HCT116 (cell line): ENCODE measurements at regions not wholly inside any gene's neighbourhood (a gene's known extent, or its start where the extent isn't known, plus 50 kb on each side); places are given as distances from the start of the nearest gene placed in this dataset.

Source experiments
- ATAC-seq: fragments of 200-7000 bp; cut with Tn5 transposase; 2 replicates; pipeline ENCODE4 v1.9.1; 2020; ENCODE audit warnings: mild to moderate bottlenecking, moderate library complexity
- BruUV-seq: library from RNA; stranded (reverse); fragments of 400-500 nt; replicated peaks from 2 replicates; lab custom pipeline; 2021; lab: Mats Ljungman, UMichigan
- CTCF ChIA-PET: fragments of 300-600 bp; sonication (Branson Sonifier 250); formaldehyde crosslinking; loops from one replicate; lab custom pipeline; 2021; ENCODE audit warnings: antibody characterized with exemption; lab: Charles Lee
- POLR2A ChIA-PET: fragments of 300-600, 350-600 bp; sonication (Branson Sonifier 250); formaldehyde crosslinking; loops from one replicate; lab custom pipeline; 2021; ENCODE audit warnings: antibody characterized with exemption; lab: Charles Lee
- RAD21 ChIA-PET, 2 experiments: fragments of 300-600 bp; sonication (Branson Sonifier 250); formaldehyde crosslinking; loops; one replicate each; lab custom pipeline; 2023; ENCODE audit warnings: low total read pairs in 2 of 2; ENCODE audit not compliant: uncharacterized antibody in 2 of 2, unreplicated experiment in 2 of 2, low non-redundant PET in 1 of 2; lab: Charles Lee
- DNase-seq: peaks from one replicate; pipeline ENCODE4 v3.0.0-alpha.2; 2010; ENCODE audit warnings: low read depth, low spot score
- H2AFZ ChIP-seq: fragments of 200-600 bp; shearing (Covaris generic), sonication (generic); 2 replicates; pipeline ENCODE4 v1.6.1; 2017; ENCODE audit warnings: low read depth, mixed run types, mixed read lengths, antibody characterized with exemption, low read length; ENCODE audit not compliant: poor library complexity, severe bottlenecking
- H3K27ac ChIP-seq: 2 replicates; pipeline ENCODE4 v1.5.1; 2012; ENCODE audit warnings: low read depth, low read length
- H3K27me3 ChIP-seq: fragments of 200-600 bp; sonication (generic); 2 replicates; pipeline ENCODE4 v1.6.1; 2016; ENCODE audit warnings: mixed run types, low read length, mixed read lengths; ENCODE audit not compliant: insufficient read depth
- H3K36me3 ChIP-seq, 2 experiments: fragments of 200-500 bp in 1 of 2; fragments of 200-600 bp in 1 of 2; sonication (Bioruptor generic) in 1 of 2; sonication (generic) in 1 of 2; 2 replicates each; pipeline versions ENCODE4 v1.5.1 to v1.6.1; 2014 to 2016; ENCODE audit warnings: low read length in 2 of 2, inconsistent platforms in 1 of 2, mixed read lengths in 1 of 2, mixed run types in 1 of 2; ENCODE audit not compliant: insufficient read depth in 2 of 2, control insufficient read depth in 1 of 2
- H3K4me1 ChIP-seq, 2 experiments: fragments of 200-600 bp in 1 of 2; sonication (generic) in 1 of 2; 2 replicates each; pipeline versions ENCODE4 v1.5.1 to v1.6.1; 2012 to 2017; ENCODE audit warnings: low read length in 2 of 2, inconsistent platforms in 1 of 2, mild to moderate bottlenecking in 1 of 2, mixed read lengths in 1 of 2, mixed run types in 1 of 2, moderate library complexity in 1 of 2; ENCODE audit not compliant: insufficient read depth in 2 of 2, control insufficient read depth in 1 of 2
- H3K4me2 ChIP-seq: fragments of 200-600 bp; sonication (generic); 2 replicates; pipeline ENCODE4 v1.6.1; 2017; ENCODE audit warnings: mixed run types, low read length, mixed read lengths
- H3K4me3 ChIP-seq, 2 experiments: fragments of 200-600 bp in 1 of 2; sonication (generic) in 1 of 2; replicated peaks in 1 of 2; 2 replicates each; pipeline ENCODE4 v1.5.1; 2011 to 2016; ENCODE audit warnings: low read length in 2 of 2, control low read depth in 1 of 2, low read depth in 1 of 2, mild to moderate bottlenecking in 1 of 2, mixed read lengths in 1 of 2, mixed run types in 1 of 2
- H3K79me2 ChIP-seq: fragments of 200-600 bp; sonication (generic); 2 replicates; pipeline ENCODE4 v1.6.1; 2017; ENCODE audit warnings: mild to moderate bottlenecking, mixed run types, low read length, moderate library complexity, mixed read lengths; ENCODE audit not compliant: insufficient read depth
- H3K9ac ChIP-seq: fragments of 200-600 bp; sonication (generic); 2 replicates; pipeline ENCODE4 v1.6.1; 2016; ENCODE audit warnings: low read length, mixed read lengths
- H3K9me2 ChIP-seq: fragments of 200-600 bp; sonication (generic), shearing (Covaris generic); 2 replicates; pipeline ENCODE4 v1.6.1; 2017; ENCODE audit warnings: mixed run types, mild to moderate bottlenecking, moderate library complexity; ENCODE audit not compliant: insufficient read depth
- H3K9me3 ChIP-seq, 2 experiments: fragments of 200-500 bp in 1 of 2; fragments of 200-600 bp in 1 of 2; sonication (Bioruptor generic) in 1 of 2; sonication (generic) in 1 of 2; 2 replicates each; pipeline ENCODE4 v1.6.1; 2014 to 2017; ENCODE audit warnings: low read length in 2 of 2, mixed read lengths in 2 of 2, inconsistent platforms in 1 of 2, low read depth in 1 of 2, mild to moderate bottlenecking in 1 of 2, mixed run types in 1 of 2, moderate library complexity in 1 of 2; ENCODE audit not compliant: control insufficient read depth in 1 of 2, insufficient read depth in 1 of 2
- H4K20me1 ChIP-seq: fragments of 200-600 bp; sonication (generic), shearing (Covaris generic); 2 replicates; pipeline ENCODE4 v1.6.1; 2017; ENCODE audit warnings: mixed run types, mild to moderate bottlenecking, moderate library complexity; ENCODE audit not compliant: insufficient read depth
- EGR1 ChIP-seq: IDR thresholded peaks from 2 replicates; pipeline ENCODE4 v1.6.1; 2012; ENCODE audit warnings: low read depth
- FOSL1 ChIP-seq: IDR thresholded peaks from 2 replicates; pipeline ENCODE4 v1.6.1; 2012; ENCODE audit warnings: low read depth
- SRF ChIP-seq: IDR thresholded peaks from 2 replicates; pipeline ENCODE4 v1.6.1; 2012; ENCODE audit warnings: low read depth
- intact Hi-C: fragments of 100-400 bp; cut with micrococcal nuclease; formaldehyde crosslinking; loops from 2 replicates; pipeline ENCODE4 v1.10.0; 2022

GRCh38 chr7:109125001-109125400 is 555.3 kb downstream of the DNAJB9 start:
- H3K9me3 ChIP-seq: no peaks in the 10 kb centered on the region
- no peaks in the 10 kb centered on the region for H3K9me2 ChIP-seq
- TF ChIP-seq SRF: no peak
- TF ChIP-seq, all 23 proteins: peak for 0
- intact Hi-C loops: no loop called here
- ChIA-PET CTCF (no interaction called here), POLR2A (no interaction called here), RAD21 (no interaction called here)
- H3K4me1 ChIP-seq: peaks cover 0 to 5% of the 10 kb centered on the region in 2 experiments; a peak in 1 of 4 replicates
- no peak overlapping the region for H3K4me2 ChIP-seq
- no peak overlapping the region for H2AFZ ChIP-seq
- H4K20me1 ChIP-seq: no peaks in the 10 kb centered on the region
- DNase-seq (no peak), ATAC-seq (no peak)
- BruUV-seq: no TSS peak
- H3K27ac ChIP-seq: no peak overlapping the region
- H3K4me3 ChIP-seq: no peak overlapping the region
- H3K9ac ChIP-seq: no peak overlapping the region
- no peaks in the 10 kb centered on the region for H3K79me2 ChIP-seq
- H3K36me3 ChIP-seq: no peaks in the 10 kb centered on the region
- H3K27me3 ChIP-seq: no peaks in the 10 kb centered on the region

- Histone ChIP-seq H4K20me1 (no peaks in the 10 kb centered on the region), H2AFZ (no peak overlapping the region), H3K27ac (no peak overlapping the region), H3K9me3 (no peaks in the 10 kb centered on the region), H3K9me2 (no peaks in the 10 kb centered on the region), H3K36me3 (no peaks in the 10 kb centered on the region), H3K4me1 (peaks cover 0 to 5% of the 10 kb centered on the region in 2 experiments; a peak in 1 of 4 replicates), H3K4me2 (no peak overlapping the region), H3K27me3 (no peaks in the 10 kb centered on the region), H3K4me3 (no peak overlapping the region), H3K9ac (no peak overlapping the region), H3K79me2 (no peaks in the 10 kb centered on the region)
- ChIA-PET CTCF (no interaction called here), POLR2A (no interaction called here), RAD21 (no interaction called here)
- no TSS peak for BruUV-seq
- intact Hi-C loops: no loop called here
- TF ChIP-seq EGR1 (no peak), FOSL1 (peak; percentile 25; the same call in 1 of the 2 replicates)
- no peak for ATAC-seq
- DNase-seq: no peak
Observed at GRCh38 chr7:109126404-109127050, 556.9 kb downstream of the DNAJB9 start.
